ENCODE measurements at regions not wholly inside any gene's neighbourhood (a gene's known extent, or its start where the extent isn't known, plus 50 kb on each side); places are given as distances from the start of the nearest gene placed in this dataset.
A peak's percentile ranks its signal among the peaks of the same experiment; 100 is the strongest.

DNA sequence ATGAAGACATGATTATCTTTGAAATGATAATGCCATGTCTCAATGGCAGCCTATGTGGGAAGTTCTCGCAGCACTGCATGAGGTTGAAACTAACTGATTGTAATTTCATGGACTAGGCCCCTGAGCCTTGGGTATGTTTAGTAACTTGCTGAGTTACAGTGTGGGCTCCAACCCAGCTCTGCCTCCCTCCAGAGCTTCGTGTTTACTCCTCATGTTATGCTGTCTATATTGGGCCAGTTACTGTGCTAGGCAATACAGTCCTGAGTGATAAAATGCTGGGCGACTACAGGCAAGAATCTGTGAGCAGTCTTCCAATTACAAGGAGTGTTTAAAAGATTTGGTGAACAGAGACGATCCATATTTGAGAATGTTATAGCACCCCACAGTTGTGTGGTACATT lies 530.1 kb upstream of the CDH2 start:
- H3K36me3 Mint-ChIP-seq (ENCODE audit: insufficient read depth in 1 of 3, low read depth in 3 of 3), result no peaks in the 10 kb centered on the region
- DNase-seq, result no peak
- H4K91ac ChIP-seq (ENCODE audit: insufficient read length, low read depth, low read length), result no peak overlapping the region
- no peak overlapping the region for H3K14ac ChIP-seq (ENCODE audit: insufficient read depth, low read length)
- H3K9me3 ChIP-seq (ENCODE audit: control insufficient read depth, low read depth, low read length), result no peaks in the 10 kb centered on the region
- no CpG with 5 or more reads among the region's 4 CpGs for WGBS (ENCODE audit: extremely low coverage, insufficient read length, low lambda C conversion rate)
- no peak overlapping the region for H2BK5ac ChIP-seq (ENCODE audit: insufficient read length, low read length)
- no peak overlapping the region for H2BK20ac ChIP-seq (ENCODE audit: low read depth, low read length, poor library complexity, severe bottlenecking)
- no peak overlapping the region for H2BK120ac ChIP-seq (ENCODE audit: low read depth, low read length, poor library complexity, severe bottlenecking)
- no peak overlapping the region for H3K9ac ChIP-seq (ENCODE audit: extremely low read depth, insufficient read length, low read length)
- peaks cover 10% of the 10 kb centered on the region; the same call in 1 of the 2 replicates for H3K4me1 ChIP-seq (ENCODE audit: insufficient read depth, low read length)
- no peak overlapping the region for H3K23ac ChIP-seq (ENCODE audit: insufficient read length, low read depth, low read length)
- H2AK5ac ChIP-seq (ENCODE audit: insufficient read length, low read length), result no peak overlapping the region
- H2BK12ac ChIP-seq (ENCODE audit: insufficient read length, low read depth, low read length), result no peak overlapping the region
- no peaks in the 10 kb centered on the region for H3K23me2 ChIP-seq (ENCODE audit: insufficient read length, low read depth, low read length, poor library complexity, severe bottlenecking)
- H2AFZ ChIP-seq (ENCODE audit: low read length), result no peak overlapping the region
- no peaks in the 10 kb centered on the region for H3K79me2 ChIP-seq (ENCODE audit: insufficient read depth, low read length)
- H3K79me1 ChIP-seq (ENCODE audit: insufficient read depth, low read depth, low read length, poor library complexity, severe bottlenecking), result no peaks in the 10 kb centered on the region
- no peak overlapping the region for H3K4me2 ChIP-seq (ENCODE audit: insufficient read depth, insufficient read length, low read length)
- H3K27ac ChIP-seq (ENCODE audit: insufficient read length, low read depth, low read length), result no peak overlapping the region
- H3T11ph ChIP-seq (ENCODE audit: low read length), result no peak overlapping the region
- H3K56ac ChIP-seq (ENCODE audit: insufficient read length, low read depth, low read length), result no peak overlapping the region
- H3K27me3 Mint-ChIP-seq (ENCODE audit: low read depth), result no peaks in the 10 kb centered on the region
- H3K4me1 Mint-ChIP-seq, result peaks cover 29 to 35% of the 10 kb centered on the region in 2 experiments
- no peak overlapping the region for H4K5ac ChIP-seq (ENCODE audit: insufficient read length, low read depth, low read length)
- 0 out of 7 replicates have a peak overlapping the region, but pooled peaks of 1 of the 3 experiments have one; percentile 23 for H3K27ac Mint-ChIP-seq
- H3K9me3 Mint-ChIP-seq, result no peaks in the 10 kb centered on the region
- H4K20me1 ChIP-seq (ENCODE audit: control insufficient read depth, insufficient read depth, insufficient read length), result no peaks in the 10 kb centered on the region
- H3K4ac ChIP-seq (ENCODE audit: low read depth, low read length), result no peak overlapping the region
- no peak overlapping the region for H3K4me3 Mint-ChIP-seq
- H3K18ac ChIP-seq (ENCODE audit: insufficient read length, low read depth, low read length), result no peak overlapping the region
- TF ChIP-seq, protein P1, sequence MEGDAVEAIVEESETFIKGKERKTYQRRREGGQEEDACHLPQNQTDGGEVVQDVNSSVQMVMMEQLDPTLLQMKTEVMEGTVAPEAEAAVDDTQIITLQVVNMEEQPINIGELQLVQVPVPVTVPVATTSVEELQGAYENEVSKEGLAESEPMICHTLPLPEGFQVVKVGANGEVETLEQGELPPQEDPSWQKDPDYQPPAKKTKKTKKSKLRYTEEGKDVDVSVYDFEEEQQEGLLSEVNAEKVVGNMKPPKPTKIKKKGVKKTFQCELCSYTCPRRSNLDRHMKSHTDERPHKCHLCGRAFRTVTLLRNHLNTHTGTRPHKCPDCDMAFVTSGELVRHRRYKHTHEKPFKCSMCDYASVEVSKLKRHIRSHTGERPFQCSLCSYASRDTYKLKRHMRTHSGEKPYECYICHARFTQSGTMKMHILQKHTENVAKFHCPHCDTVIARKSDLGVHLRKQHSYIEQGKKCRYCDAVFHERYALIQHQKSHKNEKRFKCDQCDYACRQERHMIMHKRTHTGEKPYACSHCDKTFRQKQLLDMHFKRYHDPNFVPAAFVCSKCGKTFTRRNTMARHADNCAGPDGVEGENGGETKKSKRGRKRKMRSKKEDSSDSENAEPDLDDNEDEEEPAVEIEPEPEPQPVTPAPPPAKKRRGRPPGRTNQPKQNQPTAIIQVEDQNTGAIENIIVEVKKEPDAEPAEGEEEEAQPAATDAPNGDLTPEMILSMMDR (conservative IDR thresholded peaks at IDR 0.05), result no peak
- H3K27me3 ChIP-seq (ENCODE audit: insufficient read depth, low read length), result no peaks in the 10 kb centered on the region
- no peak overlapping the region for H4K8ac ChIP-seq (replicated peaks; ENCODE audit: insufficient read length, low read depth, low read length)
- H2BK15ac ChIP-seq (ENCODE audit: low read depth, low read length), result no peak overlapping the region
